ENCODE measurements at regions not wholly inside any gene's neighbourhood (a gene's known extent, or its start where the extent isn't known, plus 50 kb on each side); places are given as distances from the start of the nearest gene placed in this dataset.

DNA sequence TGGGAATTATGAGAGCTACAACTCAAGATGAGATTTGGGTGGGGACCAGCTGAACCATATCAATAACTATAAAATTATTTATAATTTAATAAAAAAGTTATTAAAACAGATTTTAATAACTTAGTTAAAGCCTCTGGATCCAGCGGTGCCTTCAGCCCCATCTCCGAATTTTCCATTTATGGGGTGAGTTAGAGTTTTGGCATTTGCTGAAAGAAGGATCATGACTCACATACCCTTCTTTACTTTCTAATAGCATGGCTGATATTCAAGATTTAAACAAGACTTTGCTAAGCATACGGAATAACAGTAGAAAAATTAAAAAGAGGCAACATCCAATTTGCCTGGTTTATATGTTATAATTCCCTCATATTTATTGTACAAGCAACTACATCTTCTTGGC lies 94.5 kb downstream of the RDH14 start:
- no peak for DNase-seq

DNA sequence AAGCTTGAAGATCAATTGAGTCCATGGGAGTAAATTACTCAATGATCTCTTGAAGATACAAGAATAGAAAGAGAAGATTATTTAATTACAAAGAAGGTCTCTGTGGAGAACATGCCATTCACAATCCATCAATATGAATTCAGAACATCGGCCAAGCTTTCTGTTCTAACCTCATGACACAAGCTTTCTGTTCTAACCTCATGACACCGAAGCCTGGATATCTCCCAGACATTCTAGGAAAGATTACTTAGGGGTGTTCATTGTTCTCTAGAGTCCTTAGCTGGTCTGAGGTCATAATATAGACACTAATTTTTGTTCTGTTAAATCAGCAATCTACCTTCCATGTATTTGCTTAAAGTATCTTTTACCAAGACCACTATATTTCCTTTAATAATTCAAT lies 95.5 kb downstream of the RDH14 start:
- DNase-seq: no peak

GRCh38 chr2:18456026-18456425 lies 104.4 kb downstream of the RDH14 start:
- no peak for DNase-seq

- no peak for DNase-seq
Observed at GRCh38 chr2:18455236-18455862, 105.1 kb downstream of the RDH14 start.

DNA sequence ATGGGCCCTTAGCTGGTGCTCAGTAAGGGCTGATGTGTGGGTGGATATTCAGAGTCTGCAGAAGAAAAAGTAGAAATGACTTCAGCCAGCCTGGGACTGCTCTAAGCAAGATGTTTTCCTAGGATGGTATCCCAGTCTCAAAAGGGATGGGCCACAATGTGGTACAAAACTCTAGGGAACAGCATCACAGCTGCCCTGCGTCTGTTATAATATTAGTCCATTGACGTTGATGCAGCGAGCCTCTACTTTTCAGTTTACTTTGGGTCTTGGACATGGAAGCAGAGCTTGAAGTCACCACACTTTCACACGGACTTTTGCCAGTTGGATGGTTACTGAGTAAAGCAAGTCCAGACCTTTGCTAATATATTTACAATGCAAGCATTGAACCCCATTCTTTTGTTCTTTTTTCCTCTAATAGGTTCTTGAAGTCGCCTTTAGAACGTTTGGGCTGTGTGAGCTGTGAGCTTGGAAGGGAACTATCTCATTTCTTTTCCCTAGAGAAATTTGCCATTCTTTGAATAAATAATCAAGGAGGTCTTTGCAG lies 105.7 kb downstream of the RDH14 start:
- DNase-seq: no peak

GRCh38 chr2:18446715-18447114 lies 113.7 kb downstream of the RDH14 start:
- no peak for DNase-seq

DNA sequence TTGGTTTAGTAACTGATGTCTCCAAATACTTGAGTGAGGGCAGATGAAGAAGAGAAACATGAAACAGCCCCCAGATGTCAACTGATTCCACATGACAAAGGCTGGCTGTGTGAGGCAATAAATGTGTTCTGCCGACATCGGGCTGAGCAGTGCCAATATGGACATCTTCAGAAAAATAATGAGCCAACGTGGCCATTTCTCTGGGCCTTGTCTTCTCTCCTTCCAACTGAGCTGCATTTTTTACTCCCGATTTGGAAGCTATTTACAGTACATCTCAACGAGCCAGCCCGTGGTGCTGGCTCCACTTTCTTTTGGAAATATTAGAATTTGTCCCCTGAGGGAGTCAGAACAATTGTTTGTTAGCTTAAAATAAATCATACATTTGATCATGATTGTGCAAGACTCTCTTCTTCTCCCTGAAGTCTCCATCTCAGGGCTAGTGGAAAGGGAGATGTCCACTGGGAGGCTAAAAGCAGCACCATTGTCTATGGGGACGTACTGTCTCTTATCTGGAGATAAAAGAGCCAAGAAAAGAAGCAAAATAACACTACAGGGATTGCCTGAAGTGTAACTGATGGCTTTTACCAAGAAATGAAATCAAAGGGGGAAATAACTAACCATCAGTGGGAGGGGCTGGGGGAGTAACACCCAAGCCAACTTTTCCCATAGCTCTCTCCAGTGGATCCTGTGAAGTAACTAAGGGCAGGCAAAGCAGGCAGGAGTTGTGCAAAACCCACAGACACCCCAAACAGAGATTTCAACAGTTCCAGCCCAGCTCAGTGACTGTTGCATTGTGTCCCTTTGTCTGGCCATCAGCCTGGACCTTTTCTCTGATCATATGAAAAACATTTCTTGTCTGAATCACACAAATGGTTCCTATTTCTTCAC lies 114.8 kb downstream of the RDH14 start:
- no peak for DNase-seq

GRCh38 chr2:18444806-18445205 lies 115.6 kb downstream of the RDH14 start:
- no peak for DNase-seq

DNA sequence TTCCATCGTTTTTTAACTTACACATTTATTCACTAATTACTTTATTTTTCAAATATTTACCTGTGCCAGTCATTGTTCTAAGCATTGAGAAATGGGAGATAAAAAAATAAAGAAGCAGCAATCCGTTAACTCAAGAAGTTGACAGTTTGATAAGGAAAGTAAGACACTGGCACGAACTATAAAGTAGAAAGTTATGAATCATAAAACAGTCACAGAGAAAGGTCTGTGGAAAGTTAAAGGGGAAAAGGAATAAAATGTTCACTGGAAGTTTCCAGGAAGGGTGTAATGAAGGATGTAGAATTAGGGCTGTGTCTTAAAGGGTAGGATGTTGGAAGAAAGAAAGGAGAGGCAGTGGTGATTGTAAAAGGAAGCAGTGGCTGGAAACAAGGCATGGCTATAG lies 118.9 kb downstream of the RDH14 start:
- DNase-seq: no peak

- DNase-seq: no peak
Observed at GRCh38 chr2:18440777-18441176, 119.7 kb downstream of the RDH14 start.

GRCh38 chr2:18440141-18440661 lies 120.3 kb downstream of the RDH14 start:
- DNase-seq: no peak

DNA sequence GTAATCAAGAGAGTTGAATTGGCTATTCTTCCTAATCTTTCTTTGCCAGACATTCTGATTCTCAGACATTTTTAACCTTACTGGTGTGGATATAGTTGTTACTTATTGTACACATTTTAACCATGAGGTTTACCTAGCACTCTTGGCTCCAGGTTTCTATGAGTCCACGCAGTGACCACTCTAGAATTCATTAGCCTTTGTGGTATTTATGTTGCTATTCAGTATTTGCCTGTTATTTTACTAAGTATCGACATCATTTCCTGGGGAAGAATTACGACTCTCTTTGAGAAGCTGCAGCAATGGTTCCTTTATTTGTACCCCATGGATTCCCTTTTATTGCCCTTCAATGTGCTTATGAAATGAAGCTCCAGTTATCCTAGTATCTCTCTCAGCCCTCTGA lies 120.7 kb downstream of the RDH14 start:
- no peak for DNase-seq

- no peak for DNase-seq
Observed at GRCh38 chr2:18437909-18438308, 122.5 kb downstream of the RDH14 start.

GRCh38 chr2:18436503-18437005 lies 123.9 kb downstream of the RDH14 start:
- DNase-seq: no peak

DNA sequence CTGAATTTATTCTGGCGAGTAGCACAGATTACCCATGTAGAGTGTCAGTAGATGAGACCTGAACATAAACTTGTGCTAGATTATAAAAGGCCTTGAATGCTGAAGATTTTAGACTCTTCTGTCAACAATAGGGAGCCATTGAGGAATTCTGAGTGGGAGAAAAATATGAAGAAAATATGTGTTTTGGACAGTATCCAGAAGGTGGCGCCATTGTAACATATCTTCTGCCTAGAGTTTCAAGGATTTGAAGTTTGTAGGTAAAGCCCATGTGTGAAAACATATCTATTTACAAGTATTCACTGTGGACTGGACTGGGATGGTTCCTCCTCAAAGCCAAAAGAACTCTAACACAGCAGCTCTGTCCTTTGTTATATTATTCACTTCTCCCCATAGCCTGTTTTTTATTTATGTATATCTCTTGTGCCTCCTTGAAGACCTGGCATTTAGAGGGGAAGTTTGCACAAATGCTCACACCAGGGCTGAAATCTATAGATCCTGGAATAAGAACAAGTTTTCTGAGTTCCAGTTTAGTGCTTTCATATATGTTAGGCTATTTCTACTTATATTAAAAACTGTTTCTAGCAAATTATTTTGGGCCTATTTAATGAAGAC lies 124.9 kb downstream of the RDH14 start:
- peak; percentile 8 to 52 for DNase-seq

DNA sequence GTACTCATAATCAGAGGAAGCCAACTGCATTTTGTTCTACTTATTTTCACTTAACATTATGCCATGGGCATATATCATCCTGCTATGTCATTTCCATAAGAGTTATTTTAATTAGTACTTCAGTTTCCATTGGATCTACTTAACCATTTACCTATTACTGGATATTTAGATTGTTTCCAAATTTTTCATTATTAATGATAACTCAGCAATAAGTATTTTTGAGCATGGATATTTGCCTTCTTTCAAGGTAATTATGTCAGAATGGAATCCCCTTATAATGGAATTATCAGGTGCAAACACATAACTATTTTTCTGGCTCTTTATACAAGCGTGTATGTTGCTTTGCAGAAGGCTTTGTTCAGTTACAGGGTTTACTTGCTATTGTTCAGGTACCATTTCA lies 126.6 kb downstream of the RDH14 start:
- DNase-seq: no peak

- no peak for DNase-seq
Observed at GRCh38 chr2:18432999-18433398, 127.5 kb downstream of the RDH14 start.

DNA sequence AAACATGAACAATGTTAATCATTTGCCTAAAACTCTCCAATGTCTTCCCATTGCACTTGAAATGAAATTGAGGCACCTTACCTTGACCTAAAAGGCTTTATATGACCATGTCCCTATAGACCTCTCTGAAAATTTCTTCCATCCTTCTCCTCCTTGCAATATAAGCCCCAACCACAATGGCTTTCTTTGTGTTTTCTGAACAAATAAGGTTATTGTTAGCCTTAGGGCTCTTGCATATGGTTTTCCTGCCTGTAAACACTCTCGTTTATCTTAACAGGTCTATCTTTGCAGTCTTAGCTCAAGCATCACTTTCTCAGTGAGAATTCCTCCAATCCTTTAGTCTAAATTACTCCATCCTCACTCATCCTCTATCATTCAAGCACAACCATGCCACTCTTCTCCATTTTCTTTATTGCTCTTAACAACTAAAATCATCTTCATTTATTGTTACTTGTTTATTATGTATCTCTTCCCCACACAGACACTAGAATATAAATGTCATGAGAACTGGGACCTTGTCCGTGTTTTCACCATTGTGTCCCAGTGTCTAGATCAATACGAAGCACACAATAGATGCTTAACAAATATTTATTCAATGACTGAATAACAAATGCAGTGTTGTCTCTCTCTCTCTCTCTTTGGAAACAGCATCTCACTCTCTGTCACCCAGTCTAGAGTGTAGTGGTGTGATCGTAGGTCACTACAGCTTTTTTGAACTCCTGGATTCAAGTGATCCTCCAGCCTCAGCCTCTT lies 129.3 kb downstream of the RDH14 start:
- no peak for DNase-seq

- no peak for DNase-seq
Observed at GRCh38 chr2:18428516-18428915, 131.9 kb downstream of the RDH14 start.

- no peak for DNase-seq
Observed at GRCh38 chr2:18427762-18428161, 132.7 kb downstream of the RDH14 start.

DNA sequence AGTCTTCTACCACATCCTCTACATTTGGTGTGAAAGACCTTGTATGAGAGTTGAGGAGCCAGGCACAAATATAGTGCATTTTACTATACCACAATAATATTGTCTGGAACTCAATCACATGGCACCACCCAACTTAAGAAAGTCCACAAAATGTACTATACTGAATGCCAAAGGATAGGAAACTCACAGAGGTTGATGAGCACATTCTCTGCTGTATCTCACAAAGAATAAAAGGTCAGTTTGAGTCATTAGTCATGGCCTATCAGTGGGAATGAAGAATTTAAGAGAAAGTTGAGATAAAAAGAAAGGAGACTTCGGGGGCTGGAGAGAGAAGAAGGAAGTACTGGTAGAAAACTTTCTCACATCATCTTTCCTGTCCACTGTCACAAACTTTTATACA lies 134.3 kb downstream of the RDH14 start:
- DNase-seq: no peak

DNA sequence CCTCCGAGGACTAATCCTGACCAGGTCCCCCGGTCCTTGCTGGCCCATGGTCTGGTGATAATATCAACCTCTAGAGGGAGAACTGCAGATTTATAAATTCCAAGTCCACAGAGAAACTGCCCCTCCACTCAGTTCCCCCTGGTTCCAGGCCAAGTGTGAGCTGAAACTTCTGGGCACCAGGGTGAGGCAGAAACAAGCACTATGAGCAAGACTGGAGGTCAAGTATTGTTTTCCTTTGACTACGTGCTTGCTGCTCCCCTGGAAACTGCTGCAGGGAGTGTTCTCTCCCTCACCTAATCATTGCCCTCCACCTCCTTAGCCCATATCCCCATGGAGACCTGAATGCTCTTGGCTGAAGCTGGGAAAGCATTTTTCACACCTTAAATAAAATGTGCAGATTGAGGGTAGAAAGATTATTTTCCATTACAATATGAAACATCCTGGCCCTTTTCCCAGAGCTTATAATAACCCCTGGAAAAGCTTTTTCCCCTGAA lies 135.2 kb downstream of the RDH14 start:
- no peak for DNase-seq

All from inflammatory macrophage treated with lipopolysaccharide for 1 hour (primary cell).